ENCODE measurements at regions not wholly inside any gene's neighbourhood (a gene's known extent, or its start where the extent isn't known, plus 50 kb on each side); places are given as distances from the start of the nearest gene placed in this dataset.

DNA sequence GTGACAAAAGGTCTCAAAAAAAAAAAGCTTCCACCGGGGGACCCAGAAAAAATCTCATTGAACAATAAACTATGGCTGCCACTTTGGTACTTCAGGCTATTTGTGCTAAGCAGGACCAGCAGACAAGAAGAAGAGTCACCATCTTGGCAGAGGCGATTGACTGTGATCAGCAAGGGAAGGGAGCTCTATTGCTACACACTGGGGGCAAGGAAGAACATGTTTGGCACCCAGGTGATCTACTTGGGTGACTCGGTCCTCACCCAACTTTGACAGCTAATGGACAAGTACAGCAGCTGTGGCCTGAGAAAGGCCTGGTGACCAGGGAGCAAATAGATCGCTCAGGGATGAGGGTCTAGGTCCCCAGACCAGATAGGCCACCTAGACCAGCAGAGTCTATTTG, 53.4 kb upstream of the SRP9 start:
- no peak for DNase-seq (ENCODE audit: low read depth)
- TF ChIP-seq CTCF (conservative IDR thresholded peaks at IDR 0.05; ENCODE audit: low read depth, low read length): no peak
- H3K4me3 ChIP-seq (ENCODE audit: low read depth, low read length): no peak overlapping the region

All from epithelial cell of proximal tubule (primary cell).